ENCODE measurements at regions not wholly inside any gene's neighbourhood (a gene's known extent, or its start where the extent isn't known, plus 50 kb on each side); places are given as distances from the start of the nearest gene placed in this dataset.
"Not testable (repeated sequence)": the region's sequence is repeated elsewhere in the genome, so short reads cannot be mapped to it uniquely, and the experiment has no call there.

DNA sequence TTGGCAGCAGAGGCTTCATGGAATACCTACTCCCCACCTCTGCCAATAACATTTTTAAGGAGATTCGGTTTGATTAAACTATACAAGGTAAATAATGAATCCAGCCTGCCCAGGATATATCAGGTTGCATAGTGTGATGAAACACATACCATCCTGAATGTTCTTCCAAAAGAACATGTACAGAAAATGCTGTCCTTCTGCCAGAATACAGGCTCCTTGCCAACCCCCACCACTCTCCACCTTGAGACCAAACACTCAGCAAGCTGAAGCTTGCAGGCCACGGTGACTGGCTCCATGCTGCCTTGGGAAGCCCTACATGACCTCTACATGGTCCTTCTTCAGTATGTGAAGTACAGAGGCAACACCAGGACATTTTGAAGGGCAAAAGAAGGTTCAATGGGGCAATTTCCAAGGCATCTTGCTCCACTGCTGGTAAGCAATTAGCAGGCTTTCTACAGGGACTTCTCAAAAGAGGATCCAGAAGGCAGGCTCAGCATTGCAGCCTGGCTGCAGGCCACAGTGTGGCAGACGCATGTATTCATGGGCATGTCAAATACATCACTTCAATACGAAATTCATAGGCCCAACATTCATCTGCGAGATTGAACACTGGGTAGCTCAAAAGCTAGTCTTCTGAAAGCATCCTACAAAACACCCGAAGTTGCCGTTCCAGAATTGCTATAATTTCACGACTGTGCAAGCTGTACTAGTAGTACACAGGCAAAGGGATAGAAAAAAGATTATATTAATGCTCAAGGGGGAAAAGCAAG lies 62.4 kb upstream of the SERP2 start:
- no peak for DNase-seq

DNA sequence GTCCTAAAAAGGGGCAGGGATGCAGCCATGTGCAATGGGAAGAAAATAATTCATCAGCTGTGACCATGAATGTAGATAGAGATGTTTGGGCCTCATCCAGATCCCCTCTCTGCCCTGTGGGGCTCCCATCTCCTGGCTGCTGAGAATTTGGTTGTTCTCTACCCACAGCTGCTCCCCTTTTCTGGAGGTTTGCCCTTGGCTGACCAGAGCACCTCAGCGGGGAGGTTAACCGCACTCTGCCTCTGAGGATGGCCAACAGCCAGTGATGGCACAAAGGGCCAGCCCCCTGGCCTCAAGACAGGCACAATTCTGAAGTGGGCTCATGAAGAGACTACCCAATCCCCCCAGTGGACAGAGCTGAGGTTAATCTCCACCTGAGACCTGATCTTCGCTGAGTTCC lies 61.5 kb upstream of the SERP2 start:
- no peak for DNase-seq

DNA sequence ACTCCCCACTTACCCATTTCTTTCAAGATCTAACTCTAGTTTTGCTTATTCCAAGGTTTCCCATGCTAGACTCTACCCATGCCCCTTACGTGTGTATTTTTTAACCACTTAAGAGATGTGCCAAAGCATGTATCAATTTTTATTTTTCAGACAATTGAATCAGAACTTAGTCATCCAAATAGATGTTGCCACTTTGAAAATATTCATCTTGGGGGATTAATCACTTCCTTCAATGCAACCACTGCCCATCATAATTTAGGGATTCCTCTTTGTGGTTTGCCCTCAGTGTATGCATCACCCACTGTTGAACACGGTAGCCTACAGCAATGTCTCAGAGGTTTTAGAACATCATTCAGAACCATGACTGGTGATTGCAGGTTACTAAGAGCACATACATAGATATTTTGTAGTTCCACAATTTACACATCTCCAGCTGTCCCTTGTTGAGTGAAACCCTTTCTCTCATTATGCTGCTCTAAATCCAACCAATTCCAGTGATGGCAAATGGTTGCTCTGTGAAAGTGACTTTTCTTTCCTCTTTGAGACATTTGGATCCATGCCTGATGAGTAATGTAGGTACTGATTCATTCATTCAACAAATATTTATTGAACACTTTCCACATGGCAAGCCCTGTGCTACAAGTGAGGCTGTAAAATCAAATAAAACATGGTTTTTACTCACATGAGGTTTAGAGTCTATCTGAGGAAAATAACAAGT lies 60.6 kb upstream of the SERP2 start:
- DNase-seq: peak; percentile 41

DNA sequence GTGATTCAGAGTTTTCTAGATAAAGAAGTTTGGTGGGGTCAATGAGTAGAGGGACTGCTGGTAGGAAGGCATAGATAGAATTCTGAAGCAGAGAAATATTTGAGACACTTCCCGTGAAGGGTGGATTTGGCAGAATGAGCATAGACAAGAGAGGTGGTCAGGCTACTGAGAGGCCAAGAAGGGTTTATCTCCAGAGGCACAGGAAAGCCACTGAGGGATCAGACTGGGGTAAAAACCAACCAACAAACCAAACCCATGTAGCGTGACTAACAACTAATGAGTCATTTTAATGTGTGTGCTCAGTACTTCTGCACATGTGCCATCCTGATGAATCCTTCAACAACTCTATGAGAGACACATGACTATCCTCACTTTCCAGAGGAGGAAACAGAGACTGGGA lies 60.0 kb upstream of the SERP2 start:
- no peak for DNase-seq

DNA sequence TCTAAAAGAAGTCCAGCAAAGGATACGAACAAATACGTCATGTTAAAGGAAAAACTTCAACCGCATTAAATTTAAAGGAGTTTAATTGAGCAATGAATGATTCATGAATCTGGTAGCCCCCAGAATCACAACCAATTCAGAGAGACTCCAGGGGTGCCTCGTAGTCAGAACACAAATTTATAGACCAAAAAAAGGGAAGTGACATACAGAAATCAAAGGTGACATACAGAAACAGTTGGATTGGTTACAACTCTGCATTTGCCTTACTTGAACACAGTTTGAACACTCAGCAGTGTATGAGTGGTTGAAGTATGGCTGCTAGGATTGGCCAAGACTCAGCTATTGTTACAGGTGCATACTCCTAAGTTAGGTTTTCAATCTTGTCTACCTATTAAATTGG lies 59.5 kb upstream of the SERP2 start:
- DNase-seq: not testable (repeated sequence)

DNA sequence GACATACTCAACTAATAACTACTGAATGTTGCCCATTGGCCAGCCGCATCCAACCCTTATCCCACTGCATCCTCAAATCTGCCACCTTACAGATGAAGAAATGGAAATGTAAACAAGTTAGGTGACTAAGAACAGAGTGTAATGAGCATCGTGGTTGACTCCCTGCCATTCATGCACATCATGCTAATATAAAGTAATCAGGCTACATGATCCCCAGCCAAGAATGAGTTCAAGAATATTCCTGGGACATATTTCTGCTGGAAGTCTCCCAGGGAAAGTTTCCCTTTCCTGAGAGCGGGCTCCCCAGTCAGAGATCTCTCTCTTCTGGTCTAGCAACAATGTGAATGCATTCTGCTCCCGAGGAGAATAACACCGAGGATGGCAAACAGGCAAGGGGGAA lies 55.9 kb upstream of the SERP2 start:
- DNase-seq: no peak

DNA sequence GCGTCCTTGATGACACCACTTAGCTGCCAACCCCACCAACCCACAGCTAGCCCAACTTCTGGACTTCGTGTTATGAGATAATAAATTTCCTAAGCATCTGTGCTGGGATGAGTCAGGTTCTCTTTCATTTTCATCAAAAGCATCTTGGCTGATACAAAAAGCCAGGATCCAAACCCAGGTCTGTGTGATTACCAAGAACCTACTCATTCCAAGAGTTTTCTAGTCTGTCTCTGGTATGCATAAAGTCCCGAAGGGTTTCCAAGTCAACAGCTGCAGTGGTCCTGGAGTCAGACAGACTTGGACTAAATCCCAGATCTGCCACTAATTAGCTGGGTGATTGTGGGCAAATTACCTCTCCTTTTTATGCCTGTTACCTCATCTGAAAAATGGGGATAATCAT lies 55.5 kb upstream of the SERP2 start:
- no peak for DNase-seq

DNA sequence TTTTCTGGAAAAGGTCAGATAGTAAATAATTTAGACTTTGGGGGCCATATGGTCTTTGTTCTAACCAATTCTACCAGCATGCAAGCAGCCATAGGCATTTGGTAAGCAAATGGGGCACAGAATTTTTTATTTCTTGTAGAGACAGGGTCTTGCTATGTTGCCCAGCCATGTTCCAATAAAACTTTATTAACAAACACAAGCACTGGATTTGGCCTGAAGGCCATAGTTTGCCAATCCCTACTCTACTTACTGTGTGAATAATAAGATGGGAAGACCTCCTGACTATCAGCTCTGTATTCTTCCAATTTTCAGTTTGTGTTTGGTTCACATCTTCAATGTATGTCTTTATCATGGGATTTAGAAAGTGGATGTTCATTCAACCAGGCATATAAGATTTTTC lies 53.0 kb upstream of the SERP2 start:
- no peak for DNase-seq

DNA sequence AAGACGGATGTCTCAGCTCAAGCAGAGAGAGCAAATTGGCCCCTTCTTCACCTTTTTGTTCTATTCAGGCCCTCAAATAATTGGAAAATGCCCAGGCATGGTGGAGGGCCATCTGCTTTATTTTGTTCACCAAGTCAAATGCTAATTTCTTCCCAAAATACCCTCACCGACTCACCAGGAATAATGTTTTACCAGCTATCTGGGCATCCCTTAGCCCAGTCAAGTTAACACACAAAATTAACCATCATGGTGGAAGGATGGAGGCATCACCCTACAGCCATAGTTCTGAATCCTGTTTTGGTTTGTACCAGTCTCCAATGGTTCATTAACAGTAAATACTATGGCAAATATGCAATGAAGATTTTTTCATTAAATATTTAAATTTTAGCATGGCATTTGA lies 51.7 kb upstream of the SERP2 start:
- DNase-seq: no peak

DNA sequence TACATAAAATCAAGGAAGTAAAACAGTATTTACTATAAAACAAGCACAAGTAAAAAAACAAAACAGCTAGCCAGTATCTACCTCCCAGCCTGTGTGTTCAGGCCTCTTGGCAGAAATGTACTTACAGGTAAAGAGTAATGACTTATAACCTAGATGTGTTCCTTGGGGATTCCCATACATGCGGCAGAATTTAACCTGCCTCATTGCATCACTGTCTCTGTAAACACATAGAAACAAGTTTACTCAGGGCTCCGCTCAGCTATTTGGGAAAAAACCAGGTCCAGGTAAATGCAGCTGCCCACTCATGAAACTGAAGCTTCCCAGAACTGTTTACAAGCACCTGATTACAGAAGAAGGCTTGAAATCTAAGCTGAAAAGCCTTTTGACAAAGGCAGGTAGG lies 50.7 kb upstream of the SERP2 start:
- DNase-seq: no peak

DNA sequence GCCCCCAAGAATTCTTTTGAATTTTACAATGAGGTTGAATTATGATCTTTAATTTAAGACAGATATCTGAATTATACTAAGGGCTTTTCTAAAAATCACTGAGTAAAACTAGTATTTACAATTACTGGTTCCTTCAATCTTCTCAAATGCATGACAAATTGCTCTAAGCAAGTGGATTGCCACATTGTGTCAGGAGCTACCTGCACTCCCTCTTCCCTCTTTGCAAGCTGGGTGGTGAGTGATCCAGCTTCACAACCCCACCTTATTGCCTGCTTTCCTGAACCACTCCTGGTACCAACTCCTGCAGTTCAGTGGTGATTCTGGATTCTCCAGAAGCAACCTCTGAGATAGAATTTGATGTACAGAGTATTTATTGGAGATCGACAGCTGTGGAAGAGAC lies 49.9 kb upstream of the SERP2 start:
- DNase-seq: no peak

Measured in stimulated activated CD4-positive, alpha-beta T cell treated with anti-CD3 and anti-CD28 coated beads, Interleukin-1b, Interleukin-23, amount 100 ng/mL, for 48 hours (primary cell).